ENCODE measurements at regions not wholly inside any gene's neighbourhood (a gene's known extent, or its start where the extent isn't known, plus 50 kb on each side); places are given as distances from the start of the nearest gene placed in this dataset.

DNA sequence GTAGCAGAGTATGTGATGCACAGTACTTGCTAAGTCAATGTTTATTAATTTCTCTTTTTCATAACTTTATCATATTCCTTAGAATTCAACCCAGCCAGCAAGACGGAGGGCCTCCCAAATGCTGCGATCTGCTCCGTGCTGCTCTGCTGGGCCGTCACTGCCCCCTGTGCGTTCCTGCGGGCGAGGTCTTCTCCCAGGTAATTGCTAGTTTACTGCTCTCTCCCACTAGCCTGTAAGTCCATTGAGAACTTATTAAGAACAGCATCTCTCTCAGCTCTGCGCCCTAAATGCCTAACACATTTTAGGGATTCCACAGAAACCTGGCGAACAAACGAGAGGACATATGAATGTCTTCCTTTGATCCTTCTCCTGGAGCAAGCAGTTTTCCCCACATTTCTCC, 153.6 kb upstream of the ARHGAP28 start:
- no peaks in the 10 kb centered on the region for H3K9me3 ChIP-seq (ENCODE audit: control insufficient read depth in 2 of 2, low read length in 2 of 2)
- DNase-seq (no peak), ATAC-seq (ENCODE audit: low read depth in 2 of 2) (no peak)
- H3K4me1 Mint-ChIP-seq = no peaks in the 10 kb centered on the region
- H3K4me1 ChIP-seq (ENCODE audit: control insufficient read depth, insufficient read depth, low read length, poor library complexity, severe bottlenecking) = no peaks in the 10 kb centered on the region
- H3K9me3 Mint-ChIP-seq = peaks cover 0 to 11% (median 2%) of the 10 kb centered on the region in 7 donors
- H3K27ac ChIP-seq (ENCODE audit: insufficient read depth, low read length, poor library complexity, severe bottlenecking) = no peak overlapping the region
- no peaks in the 10 kb centered on the region for H3K27me3 ChIP-seq (ENCODE audit: control insufficient read depth, insufficient read depth, low read length)
- H3K4me3 ChIP-seq (ENCODE audit: low read depth, low read length) = no peak overlapping the region
- H3K4me3 Mint-ChIP-seq = no peak overlapping the region
- H3K27ac Mint-ChIP-seq = no peak overlapping the region
- no peaks in the 10 kb centered on the region for H3K36me3 ChIP-seq (ENCODE audit: control insufficient read depth, insufficient read depth, low read length)
- no peaks in the 10 kb centered on the region for H3K27me3 Mint-ChIP-seq
- H3K36me3 Mint-ChIP-seq = no peaks in the 10 kb centered on the region

DNA sequence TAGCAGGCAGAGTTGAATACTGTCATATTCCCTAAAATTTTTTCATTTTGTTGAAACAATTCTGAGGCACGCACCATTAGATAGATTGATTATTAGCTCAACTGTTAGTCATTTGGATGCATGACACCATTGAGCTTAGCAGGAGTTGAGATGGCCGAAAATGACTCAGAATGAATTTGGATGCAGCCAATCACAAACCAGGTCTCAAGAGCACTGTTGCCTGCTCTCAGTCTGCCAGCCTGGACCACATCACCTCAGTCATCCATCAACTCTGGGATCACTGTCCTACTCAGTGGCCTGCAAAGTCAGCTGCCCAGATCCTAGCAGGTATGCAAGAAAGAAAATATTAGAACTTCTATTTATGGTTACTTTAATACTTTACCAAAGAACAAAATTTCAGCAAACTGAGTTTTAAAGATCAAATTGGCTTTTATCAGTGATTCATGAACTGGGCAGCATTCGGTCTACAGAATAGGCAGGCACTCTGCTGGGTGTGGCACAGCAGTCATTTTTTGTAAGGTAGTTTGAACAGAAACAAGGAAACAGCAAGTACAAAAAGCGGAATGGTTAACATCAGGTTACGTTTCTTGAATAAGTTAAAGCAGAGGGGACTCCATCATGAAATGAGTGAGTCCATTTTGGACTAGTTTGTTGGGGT, 152.7 kb upstream of the ARHGAP28 start:
- H3K4me3 ChIP-seq (ENCODE audit: low read depth, low read length) = no peak overlapping the region
- no peak overlapping the region for H3K27ac ChIP-seq (ENCODE audit: insufficient read depth, low read length, poor library complexity, severe bottlenecking)
- ATAC-seq (ENCODE audit: low read depth in 2 of 2) (no peak), DNase-seq (no peak)
- H3K27me3 Mint-ChIP-seq = no peaks in the 10 kb centered on the region
- no peaks in the 10 kb centered on the region for H3K4me1 ChIP-seq (ENCODE audit: control insufficient read depth, insufficient read depth, low read length, poor library complexity, severe bottlenecking)
- H3K36me3 ChIP-seq (ENCODE audit: control insufficient read depth, insufficient read depth, low read length) = no peaks in the 10 kb centered on the region
- H3K27ac Mint-ChIP-seq = no peak overlapping the region
- H3K9me3 ChIP-seq (ENCODE audit: control insufficient read depth in 2 of 2, low read length in 2 of 2) = no peaks in the 10 kb centered on the region
- H3K9me3 Mint-ChIP-seq = peaks cover 0 to 13% (median 5%) of the 10 kb centered on the region in 7 donors
- no peak overlapping the region for H3K4me3 Mint-ChIP-seq
- H3K4me1 Mint-ChIP-seq = no peaks in the 10 kb centered on the region
- no peaks in the 10 kb centered on the region for H3K36me3 Mint-ChIP-seq
- no peaks in the 10 kb centered on the region for H3K27me3 ChIP-seq (ENCODE audit: control insufficient read depth, insufficient read depth, low read length)

DNA sequence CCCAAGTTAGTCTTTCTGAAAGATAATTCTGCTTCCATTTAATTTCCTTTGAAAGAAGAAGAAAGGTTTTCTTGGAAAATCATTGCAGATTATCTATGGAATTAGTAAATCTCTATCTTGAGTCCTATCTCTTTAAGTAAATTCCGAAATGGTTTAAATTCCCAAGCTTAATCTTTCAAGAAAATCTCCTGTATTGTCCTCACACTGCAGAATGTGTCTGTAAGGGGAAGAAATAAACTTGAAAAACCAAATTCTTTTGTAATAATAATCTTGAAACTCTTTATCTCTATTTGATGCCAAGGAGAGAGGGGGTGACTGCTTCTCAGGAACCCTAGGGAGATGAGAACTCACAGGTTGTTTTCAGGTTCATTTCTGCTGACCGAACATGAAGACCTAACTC, 150.8 kb upstream of the ARHGAP28 start:
- H3K9me3 ChIP-seq (ENCODE audit: control insufficient read depth in 2 of 2, low read length in 2 of 2) = no peaks in the 10 kb centered on the region
- H3K4me3 Mint-ChIP-seq = no peak overlapping the region
- H3K27me3 ChIP-seq (ENCODE audit: control insufficient read depth, insufficient read depth, low read length) = no peaks in the 10 kb centered on the region
- DNase-seq = no peak
- no peak overlapping the region for H3K4me3 ChIP-seq (ENCODE audit: low read depth, low read length)
- no peaks in the 10 kb centered on the region for H3K4me1 ChIP-seq (ENCODE audit: control insufficient read depth, insufficient read depth, low read length, poor library complexity, severe bottlenecking)
- H3K4me1 Mint-ChIP-seq = no peaks in the 10 kb centered on the region
- no peak for ATAC-seq (ENCODE audit: low read depth in 2 of 2)
- peaks cover 0 to 17% (median 6%) of the 10 kb centered on the region in 7 donors for H3K9me3 Mint-ChIP-seq
- H3K36me3 Mint-ChIP-seq = no peaks in the 10 kb centered on the region
- H3K27ac Mint-ChIP-seq = no peak overlapping the region
- H3K36me3 ChIP-seq (ENCODE audit: control insufficient read depth, insufficient read depth, low read length) = no peaks in the 10 kb centered on the region
- no peak overlapping the region for H3K27ac ChIP-seq (ENCODE audit: insufficient read depth, low read length, poor library complexity, severe bottlenecking)
- no peaks in the 10 kb centered on the region for H3K27me3 Mint-ChIP-seq

DNA sequence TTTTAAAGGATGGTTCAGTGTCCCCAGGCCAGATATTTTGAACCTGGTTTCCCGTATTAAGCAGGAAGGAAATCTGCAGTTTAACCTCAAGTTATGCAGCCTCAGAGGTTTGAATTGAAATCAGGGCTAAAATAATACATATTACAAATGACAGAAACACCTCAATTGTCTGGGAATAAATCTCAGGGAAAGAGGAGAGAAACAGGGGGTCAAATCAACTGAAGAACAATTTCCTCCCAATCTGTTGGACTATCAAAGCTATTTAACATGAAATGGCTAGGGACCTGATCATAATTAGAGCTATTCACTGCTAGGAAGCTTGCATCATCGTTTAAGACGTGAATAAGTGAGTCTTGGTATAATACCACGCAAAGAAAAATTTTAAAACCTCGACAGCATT, 150.0 kb upstream of the ARHGAP28 start:
- no peaks in the 10 kb centered on the region for H3K27me3 Mint-ChIP-seq
- H3K9me3 Mint-ChIP-seq = peaks cover 0 to 17% (median 8%) of the 10 kb centered on the region in 7 donors
- Histone ChIP-seq H3K4me3 (ENCODE audit: low read depth, low read length) (no peak overlapping the region), H3K4me1 (ENCODE audit: control insufficient read depth, insufficient read depth, low read length, poor library complexity, severe bottlenecking) (no peaks in the 10 kb centered on the region), H3K27me3 (ENCODE audit: control insufficient read depth, insufficient read depth, low read length) (no peaks in the 10 kb centered on the region), H3K9me3 (ENCODE audit: control insufficient read depth in 2 of 2, low read length in 2 of 2) (no peaks in the 10 kb centered on the region), H3K36me3 (ENCODE audit: control insufficient read depth, insufficient read depth, low read length) (no peaks in the 10 kb centered on the region), H3K27ac (ENCODE audit: insufficient read depth, low read length, poor library complexity, severe bottlenecking) (no peak overlapping the region)
- H3K4me1 Mint-ChIP-seq = no peaks in the 10 kb centered on the region
- H3K36me3 Mint-ChIP-seq = no peaks in the 10 kb centered on the region
- DNase-seq (no peak), ATAC-seq (ENCODE audit: low read depth in 2 of 2) (no peak)
- no peak overlapping the region for H3K27ac Mint-ChIP-seq
- H3K4me3 Mint-ChIP-seq = no peak overlapping the region

DNA sequence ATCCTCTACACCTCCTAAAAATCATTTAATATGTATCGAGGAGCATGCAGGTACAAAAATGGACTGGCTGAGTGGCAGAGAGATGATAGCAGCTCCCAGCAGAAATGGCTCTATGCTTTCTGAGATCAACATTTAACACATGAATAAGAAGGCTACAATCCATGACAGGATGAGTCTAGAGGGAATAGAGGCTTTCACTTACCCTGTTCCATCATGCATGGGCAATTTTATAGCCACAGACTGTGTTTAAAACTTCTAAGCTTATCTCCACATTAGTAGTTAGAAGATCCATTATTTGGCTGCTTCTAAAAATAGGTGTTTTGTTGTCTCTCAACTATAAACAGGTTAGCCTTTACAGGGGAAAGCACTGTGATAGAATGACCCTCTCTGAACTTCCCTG, 149.1 kb upstream of the ARHGAP28 start:
- Mint-ChIP-seq H3K27ac (no peak overlapping the region), H3K36me3 (no peaks in the 10 kb centered on the region), H3K9me3 (peaks cover 0 to 22% (median 6%) of the 10 kb centered on the region in 7 donors), H3K27me3 (no peaks in the 10 kb centered on the region), H3K4me3 (no peak overlapping the region), H3K4me1 (no peaks in the 10 kb centered on the region)
- no peak for DNase-seq
- Histone ChIP-seq H3K4me1 (ENCODE audit: control insufficient read depth, insufficient read depth, low read length, poor library complexity, severe bottlenecking) (no peaks in the 10 kb centered on the region), H3K4me3 (ENCODE audit: low read depth, low read length) (no peak overlapping the region), H3K27ac (ENCODE audit: insufficient read depth, low read length, poor library complexity, severe bottlenecking) (no peak overlapping the region), H3K36me3 (ENCODE audit: control insufficient read depth, insufficient read depth, low read length) (no peaks in the 10 kb centered on the region), H3K27me3 (ENCODE audit: control insufficient read depth, insufficient read depth, low read length) (no peaks in the 10 kb centered on the region), H3K9me3 (ENCODE audit: control insufficient read depth in 2 of 2, low read length in 2 of 2) (no peaks in the 10 kb centered on the region)
- no peak for ATAC-seq (ENCODE audit: low read depth in 2 of 2)

DNA sequence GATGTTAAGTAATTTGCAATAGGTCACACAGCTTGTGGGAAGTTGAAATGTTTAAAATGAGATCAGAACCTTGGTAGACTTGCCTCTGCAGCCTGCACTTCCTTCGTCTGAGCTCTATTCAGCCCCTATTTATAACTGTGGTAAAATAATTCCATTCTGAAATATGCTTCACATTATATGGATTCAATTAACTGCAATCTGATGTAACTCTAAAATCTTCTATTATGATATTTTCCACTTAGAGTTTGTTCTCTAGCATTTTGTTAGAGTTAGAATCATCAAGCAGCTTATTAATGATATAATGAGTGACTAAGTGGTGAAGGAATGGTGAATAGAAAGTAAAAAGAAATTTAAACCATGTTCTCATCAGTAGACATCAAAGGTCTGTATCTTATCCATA, 139.6 kb upstream of the ARHGAP28 start:
- H3K4me1 Mint-ChIP-seq = no peaks in the 10 kb centered on the region
- H3K4me3 Mint-ChIP-seq = no peak overlapping the region
- peaks cover 2 to 13% (median 8%) of the 10 kb centered on the region in 7 donors for H3K9me3 Mint-ChIP-seq
- DNase-seq = no peak
- no peaks in the 10 kb centered on the region for H3K9me3 ChIP-seq (ENCODE audit: control insufficient read depth in 2 of 2, low read length in 2 of 2)
- no peaks in the 10 kb centered on the region for H3K36me3 Mint-ChIP-seq
- ATAC-seq (ENCODE audit: low read depth in 2 of 2) = no peak
- H3K27ac ChIP-seq (ENCODE audit: insufficient read depth, low read length, poor library complexity, severe bottlenecking) = no peak overlapping the region
- no peaks in the 10 kb centered on the region for H3K27me3 Mint-ChIP-seq
- no peaks in the 10 kb centered on the region for H3K36me3 ChIP-seq (ENCODE audit: control insufficient read depth, insufficient read depth, low read length)
- no peaks in the 10 kb centered on the region for H3K4me1 ChIP-seq (ENCODE audit: control insufficient read depth, insufficient read depth, low read length, poor library complexity, severe bottlenecking)
- no peak overlapping the region for H3K27ac Mint-ChIP-seq
- H3K4me3 ChIP-seq (ENCODE audit: low read depth, low read length) = no peak overlapping the region
- H3K27me3 ChIP-seq (ENCODE audit: control insufficient read depth, insufficient read depth, low read length) = no peaks in the 10 kb centered on the region

DNA sequence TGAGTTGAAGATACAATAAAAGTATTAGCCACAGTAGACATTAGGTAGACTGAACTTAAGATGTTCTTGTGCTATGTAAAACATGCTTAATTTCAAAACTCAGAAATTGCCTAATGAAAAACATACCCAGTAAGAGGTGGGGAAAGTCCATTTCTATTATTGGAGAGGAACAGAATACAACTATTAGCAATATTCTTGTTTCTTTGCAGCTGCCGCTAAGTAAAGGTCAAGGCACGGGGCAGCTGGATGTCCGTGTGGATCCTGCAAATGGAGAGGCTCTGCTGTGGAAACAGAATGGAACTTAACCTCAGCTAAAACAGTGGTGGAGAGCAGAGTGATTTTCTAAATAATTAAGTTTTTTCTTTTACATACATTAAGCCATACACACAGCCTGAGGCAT, 139.2 kb upstream of the ARHGAP28 start:
- Histone ChIP-seq H3K27me3 (ENCODE audit: control insufficient read depth, insufficient read depth, low read length) (no peaks in the 10 kb centered on the region), H3K9me3 (ENCODE audit: control insufficient read depth in 2 of 2, low read length in 2 of 2) (no peaks in the 10 kb centered on the region)
- peaks cover 2 to 13% (median 8%) of the 10 kb centered on the region in 7 donors for H3K9me3 Mint-ChIP-seq

DNA sequence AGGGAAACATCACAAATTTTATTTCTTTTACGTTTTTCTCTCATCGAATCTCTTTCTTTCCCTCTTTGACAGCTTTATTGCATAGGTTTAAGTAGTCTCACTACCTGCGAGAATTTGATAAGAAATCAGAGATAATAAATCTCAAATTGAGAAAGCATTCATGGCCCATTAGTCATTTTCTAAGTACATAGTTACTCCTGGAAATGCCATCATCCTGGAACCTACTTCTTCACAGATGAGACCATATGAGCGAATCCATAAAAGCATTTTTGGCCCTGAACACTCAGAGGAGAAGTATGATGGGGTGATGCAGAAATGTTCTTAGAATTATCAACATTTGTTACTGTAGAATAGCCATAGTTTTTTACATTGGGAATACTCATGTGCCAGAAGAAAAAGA, 138.0 kb upstream of the ARHGAP28 start:
- Mint-ChIP-seq H3K27me3 (no peaks in the 10 kb centered on the region), H3K9me3 (peaks cover 0 to 9% (median 8%) of the 10 kb centered on the region in 7 donors), H3K4me1 (no peaks in the 10 kb centered on the region), H3K4me3 (no peak overlapping the region), H3K27ac (no peak overlapping the region), H3K36me3 (no peaks in the 10 kb centered on the region)
- Histone ChIP-seq H3K9me3 (ENCODE audit: control insufficient read depth in 2 of 2, low read length in 2 of 2) (no peaks in the 10 kb centered on the region), H3K36me3 (ENCODE audit: control insufficient read depth, insufficient read depth, low read length) (no peaks in the 10 kb centered on the region), H3K4me3 (ENCODE audit: low read depth, low read length) (no peak overlapping the region), H3K4me1 (ENCODE audit: control insufficient read depth, insufficient read depth, low read length, poor library complexity, severe bottlenecking) (no peaks in the 10 kb centered on the region), H3K27me3 (ENCODE audit: control insufficient read depth, insufficient read depth, low read length) (no peaks in the 10 kb centered on the region), H3K27ac (ENCODE audit: insufficient read depth, low read length, poor library complexity, severe bottlenecking) (no peak overlapping the region)
- DNase-seq (no peak), ATAC-seq (ENCODE audit: low read depth in 2 of 2) (no peak)

More for the DNA sequence above, 139.2 kb upstream of the ARHGAP28 start:
- no peaks in the 10 kb centered on the region for H3K4me1 ChIP-seq (ENCODE audit: control insufficient read depth, insufficient read depth, low read length, poor library complexity, severe bottlenecking)
- Mint-ChIP-seq H3K4me3 (no peak overlapping the region), H3K27ac (no peak overlapping the region), H3K4me1 (no peaks in the 10 kb centered on the region), H3K27me3 (no peaks in the 10 kb centered on the region), H3K36me3 (no peaks in the 10 kb centered on the region)
- DNase-seq (no peak), ATAC-seq (ENCODE audit: low read depth in 2 of 2) (no peak)
- H3K36me3 ChIP-seq (ENCODE audit: control insufficient read depth, insufficient read depth, low read length) = no peaks in the 10 kb centered on the region
- H3K27ac ChIP-seq (ENCODE audit: insufficient read depth, low read length, poor library complexity, severe bottlenecking) = no peak overlapping the region
- H3K4me3 ChIP-seq (ENCODE audit: low read depth, low read length) = no peak overlapping the region
